H9 (cell line): ENCODE measurements at regions not wholly inside any gene's neighbourhood (a gene's known extent, or its start where the extent isn't known, plus 50 kb on each side); places are given as distances from the start of the nearest gene placed in this dataset.

ENCODE experiments used
- DNase-seq: peaks from one replicate; pipeline ENCODE4 v3.0.0-alpha.2; 2017
- H2AFZ ChIP-seq: one replicate; pipeline ENCODE4 v1.6.1; 2013; ENCODE audit warnings: mild to moderate bottlenecking, low read length, control low read depth, moderate library complexity
- H2AK5ac ChIP-seq: 2 replicates; pipeline ENCODE4 v1.6.1; 2013; ENCODE audit warnings: low read length, control low read depth, mixed read lengths; ENCODE audit not compliant: insufficient read length
- H2BK120ac ChIP-seq: one replicate; pipeline ENCODE4 v1.6.1; 2013; ENCODE audit warnings: low read depth, mild to moderate bottlenecking, low read length, control low read depth, inconsistent platforms; ENCODE audit not compliant: poor library complexity, severe bottlenecking
- H2BK12ac ChIP-seq: 2 replicates; pipeline ENCODE4 v1.6.1; 2013; ENCODE audit warnings: low read length, control low read depth, mixed read lengths, low read depth; ENCODE audit not compliant: insufficient read length
- H2BK15ac ChIP-seq: 2 replicates; pipeline ENCODE4 v1.6.1; 2013; ENCODE audit warnings: low read depth, low read length, control low read depth
- H2BK20ac ChIP-seq: one replicate; pipeline ENCODE4 v1.6.1; 2013; ENCODE audit warnings: low read depth, mild to moderate bottlenecking, low read length, control low read depth, inconsistent platforms; ENCODE audit not compliant: poor library complexity, severe bottlenecking
- H2BK5ac ChIP-seq: 2 replicates; pipeline ENCODE4 v1.6.1; 2013; ENCODE audit warnings: low read length, control low read depth, mixed read lengths; ENCODE audit not compliant: insufficient read length
- H3K14ac ChIP-seq: 2 replicates; pipeline ENCODE4 v1.6.1; 2013; ENCODE audit warnings: low read length, control low read depth; ENCODE audit not compliant: insufficient read depth
- H3K18ac ChIP-seq: 2 replicates; pipeline ENCODE4 v1.6.1; 2013; ENCODE audit warnings: low read depth, mild to moderate bottlenecking, mixed read lengths, low read length, control low read depth; ENCODE audit not compliant: insufficient read length
- H3K23ac ChIP-seq: 2 replicates; pipeline ENCODE4 v1.6.1; 2013; ENCODE audit warnings: low read length, control low read depth, mixed read lengths, low read depth; ENCODE audit not compliant: insufficient read length
- H3K23me2 ChIP-seq: 2 replicates; pipeline ENCODE4 v1.6.1; 2013; ENCODE audit warnings: low read depth, mild to moderate bottlenecking, mixed read lengths, low read length, control low read depth; ENCODE audit not compliant: insufficient read length, poor library complexity, severe bottlenecking
- H3K27ac ChIP-seq: 2 replicates; pipeline ENCODE4 v1.5.1; 2013; ENCODE audit warnings: low read length, control low read depth, mixed read lengths, low read depth; ENCODE audit not compliant: insufficient read length
- H3K27me3 ChIP-seq: 2 replicates; pipeline ENCODE4 v1.6.1; 2013; ENCODE audit warnings: low read length, control low read depth, inconsistent platforms; ENCODE audit not compliant: insufficient read depth
- H3K4ac ChIP-seq: 2 replicates; pipeline ENCODE4 v1.6.1; 2013; ENCODE audit warnings: low read depth, mild to moderate bottlenecking, control low read depth, inconsistent platforms, low read length, moderate library complexity
- H3K4me1 ChIP-seq: 2 replicates; pipeline ENCODE4 v1.6.1; 2013; ENCODE audit warnings: low read length, control low read depth, inconsistent platforms; ENCODE audit not compliant: insufficient read depth
- H3K4me2 ChIP-seq: 2 replicates; pipeline ENCODE4 v1.6.1; 2013; ENCODE audit warnings: low read length, control low read depth, mixed read lengths; ENCODE audit not compliant: insufficient read length, insufficient read depth
- H3K56ac ChIP-seq: 2 replicates; pipeline ENCODE4 v1.6.1; 2013; ENCODE audit warnings: low read depth, mild to moderate bottlenecking, mixed read lengths, low read length, control low read depth; ENCODE audit not compliant: insufficient read length
- H3K79me1 ChIP-seq: 2 replicates; pipeline ENCODE4 v1.6.1; 2013; ENCODE audit warnings: low read depth, mild to moderate bottlenecking, moderate library complexity, low read length, control low read depth, inconsistent platforms; ENCODE audit not compliant: insufficient read depth, poor library complexity, severe bottlenecking
- H3K79me2 ChIP-seq: 2 replicates; pipeline ENCODE4 v1.6.1; 2013; ENCODE audit warnings: low read length, control low read depth, inconsistent platforms; ENCODE audit not compliant: insufficient read depth
- H3K9ac ChIP-seq: 2 replicates; pipeline ENCODE4 v1.6.1; 2013; ENCODE audit warnings: low read length, control low read depth, mixed read lengths; ENCODE audit not compliant: insufficient read length; ENCODE audit errors: extremely low read depth
- H3K9me3 ChIP-seq: one replicate; pipeline ENCODE4 v1.6.1; 2013; ENCODE audit warnings: low read depth, low read length, inconsistent platforms; ENCODE audit not compliant: control insufficient read depth
- H3T11ph ChIP-seq: one replicate; pipeline ENCODE4 v1.6.1; 2013; ENCODE audit warnings: mild to moderate bottlenecking, low read length, control low read depth, inconsistent platforms
- H4K20me1 ChIP-seq: one replicate; pipeline ENCODE4 v1.6.1; 2013; ENCODE audit not compliant: control insufficient read depth, insufficient read length, insufficient read depth
- H4K5ac ChIP-seq: 2 replicates; pipeline ENCODE4 v1.6.1; 2013; ENCODE audit warnings: low read depth, mild to moderate bottlenecking, mixed read lengths, low read length, control low read depth; ENCODE audit not compliant: insufficient read length
- H4K8ac ChIP-seq: replicated peaks from 2 replicates; pipeline ENCODE4 v1.6.1; 2013; ENCODE audit warnings: low read length, control low read depth, mixed read lengths, low read depth; ENCODE audit not compliant: insufficient read length
- H4K91ac ChIP-seq: 2 replicates; pipeline ENCODE4 v1.6.1; 2013; ENCODE audit warnings: low read depth, mild to moderate bottlenecking, moderate library complexity, mixed read lengths, low read length, control low read depth; ENCODE audit not compliant: insufficient read length
- H3K27ac Mint-ChIP-seq, 3 experiments: 2 replicates in 2 of 3; 3 replicates in 1 of 3; pipeline ENCODE4 v1.8.0; 2020 to 2021; ENCODE audit warnings: mixed read lengths in 3 of 3, mild to moderate bottlenecking in 1 of 3, moderate library complexity in 1 of 3
- H3K27me3 Mint-ChIP-seq: 2 replicates; pipeline ENCODE4 v1.8.0; 2021; ENCODE audit warnings: low read depth, mild to moderate bottlenecking, moderate library complexity, mixed read lengths
- H3K36me3 Mint-ChIP-seq, 3 experiments: 2 replicates in 2 of 3; 3 replicates in 1 of 3; pipeline ENCODE4 v1.8.0; 2020 to 2021; ENCODE audit warnings: low read depth in 3 of 3, mixed read lengths in 3 of 3; ENCODE audit not compliant: insufficient read depth in 1 of 3
- H3K4me1 Mint-ChIP-seq, 2 experiments: 2 replicates each; pipeline ENCODE4 v1.8.0; 2020; ENCODE audit warnings: mixed read lengths in 2 of 2
- H3K4me3 Mint-ChIP-seq, 2 experiments: 2 replicates in 1 of 2; 3 replicates in 1 of 2; pipeline ENCODE4 v1.8.0; 2020 to 2021; ENCODE audit warnings: mild to moderate bottlenecking in 2 of 2, mixed read lengths in 2 of 2, moderate library complexity in 1 of 2
- H3K9me3 Mint-ChIP-seq, 2 experiments: 2 replicates in 1 of 2; 3 replicates in 1 of 2; pipeline ENCODE4 v1.8.0; 2020; ENCODE audit warnings: mild to moderate bottlenecking in 2 of 2, mixed read lengths in 2 of 2, moderate library complexity in 1 of 2
- CTCF ChIP-seq: fragments of 200-600 bp; sonication (generic); conservative IDR thresholded peaks from 3 replicates; pipeline ENCODE4 v1.8.0; 2021; ENCODE audit warnings: antibody characterized with exemption, mild to moderate bottlenecking
- WGBS: extraction: QIAGEN DNeasy Blood & Tissue Kit; methylation state at CpG from one replicate; pipeline ENCODE4 v1.1.7; 2013; ENCODE audit warnings: missing lambda C conversion rate, low lambda C conversion rate, mixed read lengths; ENCODE audit not compliant: insufficient read length; ENCODE audit errors: extremely low coverage; 5-methylcytosine and 5-hydroxymethylcytosine counted together

DNA sequence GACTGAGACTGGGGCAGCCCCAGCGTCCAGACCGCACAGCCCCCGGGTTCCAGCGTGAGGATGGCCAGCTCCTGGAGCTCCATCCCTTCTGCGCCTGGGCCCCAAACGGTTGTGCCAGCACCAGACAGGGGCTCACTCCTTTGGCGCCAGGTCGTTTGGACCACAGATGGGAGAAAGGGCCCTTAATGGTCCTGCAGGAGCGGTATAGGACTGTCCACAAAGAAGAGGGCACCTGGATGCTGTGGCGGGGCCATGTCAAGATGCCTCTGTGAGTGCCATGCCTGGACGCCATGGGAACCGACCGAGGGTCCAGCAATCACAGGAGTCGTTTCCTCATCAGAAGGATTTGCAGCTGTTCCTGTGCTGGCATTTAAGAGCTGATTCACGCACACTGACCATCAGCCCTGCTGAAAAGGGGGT, 82.7 kb downstream of the DLL1 start:
- Mint-ChIP-seq H3K36me3 (no peaks in the 10 kb centered on the region; a peak in 2 of 7 replicates), H3K4me3 (no peak overlapping the region), H3K4me1 (no peaks in the 10 kb centered on the region), H3K27me3 (peaks cover 6% of the 10 kb centered on the region), H3K27ac (no peak overlapping the region), H3K9me3 (peaks cover 5 to 18% of the 10 kb centered on the region in 2 experiments; a peak in 4 of 5 replicates)
- WGBS: no CpG with 5 or more reads among the region's 15 CpGs
- no peak for DNase-seq
- Histone ChIP-seq H4K8ac (no peak overlapping the region), H4K20me1 (no peaks in the 10 kb centered on the region), H2BK20ac (no peak overlapping the region), H2BK5ac (no peak overlapping the region), H3T11ph (no peak overlapping the region), H3K9me3 (no peaks in the 10 kb centered on the region), H3K9ac (no peak overlapping the region), H3K14ac (no peak overlapping the region), H4K5ac (no peak overlapping the region), H2BK12ac (no peak overlapping the region), H3K4ac (no peak overlapping the region), H2AFZ (no peak overlapping the region), H3K27me3 (no peaks in the 10 kb centered on the region), H3K27ac (no peak overlapping the region), H3K4me1 (no peaks in the 10 kb centered on the region), H3K4me2 (no peak overlapping the region), H2BK120ac (no peak overlapping the region), H3K23me2 (no peaks in the 10 kb centered on the region), H3K79me1 (no peaks in the 10 kb centered on the region), H3K79me2 (no peaks in the 10 kb centered on the region), H2AK5ac (no peak overlapping the region), H3K23ac (no peak overlapping the region), H3K18ac (no peak overlapping the region), H3K56ac (no peak overlapping the region), H2BK15ac (no peak overlapping the region), H4K91ac (no peak overlapping the region)
- TF ChIP-seq CTCF: no peak
